Fibroblast of mammary gland (primary cell): ENCODE measurements at regions not wholly inside any gene's neighbourhood (a gene's known extent, or its start where the extent isn't known, plus 50 kb on each side); places are given as distances from the start of the nearest gene placed in this dataset.

Experiments used
- DNase-seq: peaks from one replicate; pipeline ENCODE4 v3.0.0-alpha.2; 2010; ENCODE audit warnings: low read depth
- H3K4me3 ChIP-seq: 2 replicates; pipeline ENCODE4 v1.5.1; 2011; ENCODE audit warnings: low read depth, mild to moderate bottlenecking, low read length, moderate library complexity; ENCODE audit not compliant: control insufficient read depth
- CTCF ChIP-seq: conservative IDR thresholded peaks from 2 replicates; pipeline ENCODE4 v1.5.1; 2011; ENCODE audit warnings: low read depth, low read length, inconsistent platforms; ENCODE audit not compliant: control insufficient read depth, insufficient read depth

GRCh38 chr7:98701372-98701771, 84.3 kb downstream of the NPTX2 start:
- H3K4me3 ChIP-seq = no peak overlapping the region
- DNase-seq = no peak
- TF ChIP-seq CTCF = no peak

GRCh38 chr7:98702021-98702420, 84.9 kb downstream of the NPTX2 start:
- H3K4me3 ChIP-seq = no peak overlapping the region
- no peak for TF ChIP-seq CTCF
- DNase-seq = no peak

- H3K4me3 ChIP-seq = no peak overlapping the region
- TF ChIP-seq CTCF = no peak
- DNase-seq = no peak
Measured at GRCh38 chr7:98703916-98704315, 86.8 kb downstream of the NPTX2 start.

GRCh38 chr7:98705626-98706025, 88.5 kb downstream of the NPTX2 start:
- no peak for TF ChIP-seq CTCF
- no peak overlapping the region for H3K4me3 ChIP-seq
- DNase-seq = no peak

- no peak overlapping the region for H3K4me3 ChIP-seq
- TF ChIP-seq CTCF = no peak
Measured at GRCh38 chr7:98707076-98707475, 90.0 kb downstream of the NPTX2 start.

GRCh38 chr7:98711945-98712344, 94.9 kb downstream of the NPTX2 start:
- DNase-seq = no peak
- TF ChIP-seq CTCF = no peak
- no peak overlapping the region for H3K4me3 ChIP-seq

More at GRCh38 chr7:98707076-98707475, 90.0 kb downstream of the NPTX2 start:
- no peak for DNase-seq

- DNase-seq = no peak
Measured at GRCh38 chr7:98713165-98713810, 96.2 kb downstream of the NPTX2 start.

More at GRCh38 chr7:98713165-98713810, 96.2 kb downstream of the NPTX2 start:
- no peak for TF ChIP-seq CTCF
- H3K4me3 ChIP-seq = no peak overlapping the region
